ENCODE measurements at regions not wholly inside any gene's neighbourhood (a gene's known extent, or its start where the extent isn't known, plus 50 kb on each side); places are given as distances from the start of the nearest gene placed in this dataset.
"Not testable (repeated sequence)": the region's sequence is repeated elsewhere in the genome, so short reads cannot be mapped to it uniquely, and the experiment has no call there.

- H3K4me3 ChIP-seq (ENCODE audit: low read depth, low read length) = no peak overlapping the region
- TF ChIP-seq CTCF (conservative IDR thresholded peaks at IDR 0.05; ENCODE audit: low read depth, low read length) = no peak
- no peak for DNase-seq (ENCODE audit: low read depth)
Observed at GRCh38 chr21:20040768-20041167, 957.4 kb upstream of the NCAM2 start.

GRCh38 chr21:20045197-20045596, 953.0 kb upstream of the NCAM2 start:
- no peak overlapping the region for H3K4me3 ChIP-seq (ENCODE audit: low read depth, low read length)
- no peak for TF ChIP-seq CTCF (conservative IDR thresholded peaks at IDR 0.05; ENCODE audit: low read depth, low read length)
- no peak for DNase-seq (ENCODE audit: low read depth)

- not testable (repeated sequence) for DNase-seq (ENCODE audit: low read depth)
Observed at GRCh38 chr21:20048130-20048837, 949.9 kb upstream of the NCAM2 start.

GRCh38 chr21:20083336-20083735, 914.9 kb upstream of the NCAM2 start:
- no peak for TF ChIP-seq CTCF (conservative IDR thresholded peaks at IDR 0.05; ENCODE audit: low read depth, low read length)
- DNase-seq (ENCODE audit: low read depth) = no peak
- no peak overlapping the region for H3K4me3 ChIP-seq (ENCODE audit: low read depth, low read length)

More at GRCh38 chr21:20048130-20048837, 949.9 kb upstream of the NCAM2 start:
- not testable (repeated sequence) for H3K4me3 ChIP-seq (ENCODE audit: low read depth, low read length)

GRCh38 chr21:20083925-20084324, 914.3 kb upstream of the NCAM2 start:
- no peak for TF ChIP-seq CTCF (conservative IDR thresholded peaks at IDR 0.05; ENCODE audit: low read depth, low read length)
- no peak overlapping the region for H3K4me3 ChIP-seq (ENCODE audit: low read depth, low read length)
- DNase-seq (ENCODE audit: low read depth) = no peak

- no peak for TF ChIP-seq CTCF (conservative IDR thresholded peaks at IDR 0.05; ENCODE audit: low read depth, low read length)
- DNase-seq (ENCODE audit: low read depth) = no peak
- no peak overlapping the region for H3K4me3 ChIP-seq (ENCODE audit: low read depth, low read length)
Observed at GRCh38 chr21:20086508-20086907, 911.7 kb upstream of the NCAM2 start.

GRCh38 chr21:20106368-20106767, 891.8 kb upstream of the NCAM2 start:
- no peak for TF ChIP-seq CTCF (conservative IDR thresholded peaks at IDR 0.05; ENCODE audit: low read depth, low read length)
- DNase-seq (ENCODE audit: low read depth) = no peak
- no peak overlapping the region for H3K4me3 ChIP-seq (ENCODE audit: low read depth, low read length)

Data from epithelial cell of proximal tubule (primary cell).